Common myeloid progenitor, CD34-positive (primary cell): ENCODE measurements at regions not wholly inside any gene's neighbourhood (a gene's known extent, or its start where the extent isn't known, plus 50 kb on each side); places are given as distances from the start of the nearest gene placed in this dataset.

Experiments used
- CTCF ChIA-PET: fragments of 350-600 bp; sonication (Branson Sonifier 250); formaldehyde crosslinking; loops from one replicate; lab custom pipeline; 2021; ENCODE audit warnings: antibody characterized with exemption; lab: Charles Lee
- POLR2A ChIA-PET: fragments of 350-600 bp; sonication (Branson Sonifier 250); formaldehyde crosslinking; loops from one replicate; lab custom pipeline; 2021; ENCODE audit warnings: antibody characterized with exemption; lab: Charles Lee
- DNase-seq, 3 donors: peaks; one replicate each; pipeline versions ENCODE4 v3.0.0 to v3.0.0-alpha.2; 2013
- H3K27ac ChIP-seq, 2 experiments: 1 replicate in 1 of 2; 2 replicates in 1 of 2; pipeline ENCODE4 v1.7.0; 2013; ENCODE audit warnings: inconsistent platforms in 2 of 2, low read length in 2 of 2, mild to moderate bottlenecking in 2 of 2, low read depth in 1 of 2, moderate library complexity in 1 of 2; ENCODE audit not compliant: severe bottlenecking in 2 of 2, insufficient read depth in 1 of 2, poor library complexity in 1 of 2
- H3K27me3 ChIP-seq, 5 experiments: replicated peaks in 2 of 5; 1 replicate in 3 of 5; 2 replicates in 2 of 5; pipeline versions ENCODE4 v1.6.1 to v1.7.0; 2013; ENCODE audit warnings: low read length in 4 of 5, mild to moderate bottlenecking in 2 of 5, moderate library complexity in 2 of 5, inconsistent platforms in 1 of 5; ENCODE audit not compliant: insufficient read depth in 5 of 5, control insufficient read depth in 4 of 5
- H3K36me3 ChIP-seq, 4 experiments: 1 replicate in 2 of 4; 2 replicates in 2 of 4; pipeline versions ENCODE4 v1.6.1 to v1.7.0; 2013; ENCODE audit warnings: low read length in 3 of 4, control low read depth in 1 of 4, mild to moderate bottlenecking in 1 of 4; ENCODE audit not compliant: control insufficient read depth in 4 of 4, insufficient read depth in 4 of 4
- H3K4me1 ChIP-seq, 4 experiments: 1 replicate in 3 of 4; 2 replicates in 1 of 4; pipeline versions ENCODE4 v1.6.1 to v1.7.1; 2013; ENCODE audit warnings: low read length in 3 of 4, mild to moderate bottlenecking in 3 of 4, control low read depth in 1 of 4, inconsistent platforms in 1 of 4, moderate library complexity in 1 of 4; ENCODE audit not compliant: control insufficient read depth in 4 of 4, insufficient read depth in 4 of 4; ENCODE audit errors: control extremely low read depth in 1 of 4
- H3K4me3 ChIP-seq, 7 experiments: 1 replicate in 4 of 7; 2 replicates in 3 of 7; pipeline versions ENCODE4 v1.5.1 to v1.7.0; 2013; ENCODE audit warnings: mild to moderate bottlenecking in 7 of 7, low read length in 6 of 7, moderate library complexity in 6 of 7, inconsistent platforms in 2 of 7, low read depth in 2 of 7, control low read depth in 1 of 7; ENCODE audit not compliant: insufficient read depth in 4 of 7, control insufficient read depth in 1 of 7; ENCODE audit errors: extremely low read depth in 1 of 7
- H3K9me3 ChIP-seq, 5 experiments: 1 replicate in 4 of 5; 2 replicates in 1 of 5; pipeline versions ENCODE4 v1.6.1 to v1.7.1; 2013; ENCODE audit warnings: low read length in 4 of 5, mild to moderate bottlenecking in 2 of 5, inconsistent platforms in 1 of 5, low read depth in 1 of 5, moderate library complexity in 1 of 5; ENCODE audit not compliant: control insufficient read depth in 4 of 5, insufficient read depth in 2 of 5; ENCODE audit errors: control extremely low read depth in 1 of 5
- WGBS: methylation state at CpG from one replicate; pipeline ENCODE4 v1.1.5; 2013; ENCODE audit not compliant: insufficient coverage; 5-methylcytosine and 5-hydroxymethylcytosine counted together

- WGBS: 29% methylated on average over 1 of the region's 1 CpG
- Histone ChIP-seq H3K36me3 (no peaks in the 10 kb centered on the region), H3K9me3 (peaks cover 0 to 3% (median 0%) of the 10 kb centered on the region in 5 experiments), H3K4me3 (no peak overlapping the region), H3K27me3 (peaks cover 0 to 2% (median 0%) of the 10 kb centered on the region in 5 experiments), H3K27ac (no peak overlapping the region), H3K4me1 (no peaks in the 10 kb centered on the region)
- no peak for DNase-seq
- ChIA-PET CTCF (no interaction called here), POLR2A (no interaction called here)
These were observed 287.3 kb upstream of the ZNF507 start for GRCh38 chr19:32058131-32058530.

GRCh38 chr19:32061315-32061714, 284.1 kb upstream of the ZNF507 start:
- Histone ChIP-seq H3K27ac (no peak overlapping the region), H3K4me3 (no peak overlapping the region), H3K27me3 (peaks cover 0 to 5% (median 0%) of the 10 kb centered on the region in 5 experiments), H3K36me3 (no peaks in the 10 kb centered on the region), H3K4me1 (no peaks in the 10 kb centered on the region), H3K9me3 (peaks cover 0 to 3% (median 0%) of the 10 kb centered on the region in 5 experiments)
- no peak for DNase-seq
- POLR2A ChIA-PET: no interaction called here
- WGBS: no CpG with 5 or more reads among the region's 1 CpG
- CTCF ChIA-PET: no interaction called here

GRCh38 chr19:32063601-32064000, 281.8 kb upstream of the ZNF507 start:
- peaks cover 0 to 5% (median 0%) of the 10 kb centered on the region in 5 experiments for H3K27me3 ChIP-seq
- no peaks in the 10 kb centered on the region for H3K36me3 ChIP-seq
- ChIA-PET POLR2A (no interaction called here), CTCF (no interaction called here)
- no peaks in the 10 kb centered on the region for H3K4me1 ChIP-seq
- WGBS: 91% methylated on average over 10 of the region's 10 CpGs
- DNase-seq: no peak
- H3K9me3 ChIP-seq: peaks cover 0 to 3% (median 0%) of the 10 kb centered on the region in 5 experiments
- H3K27ac ChIP-seq: no peak overlapping the region
- H3K4me3 ChIP-seq: no peak overlapping the region

- ChIA-PET CTCF (no interaction called here), POLR2A (no interaction called here)
- 100% methylated on average over 2 of the region's 3 CpGs for WGBS
- H3K27ac ChIP-seq: no peak overlapping the region
- no peaks in the 10 kb centered on the region for H3K4me1 ChIP-seq
- H3K4me3 ChIP-seq: no peak overlapping the region
- H3K27me3 ChIP-seq: peaks cover 0 to 5% (median 0%) of the 10 kb centered on the region in 5 experiments
- no peaks in the 10 kb centered on the region for H3K36me3 ChIP-seq
- no peak for DNase-seq
- peaks cover 0 to 3% (median 0%) of the 10 kb centered on the region in 5 experiments for H3K9me3 ChIP-seq
These were observed 279.4 kb upstream of the ZNF507 start for GRCh38 chr19:32066056-32066455.

GRCh38 chr19:32067685-32068084, 277.7 kb upstream of the ZNF507 start:
- 78% methylated on average over 5 of the region's 5 CpGs for WGBS
- Histone ChIP-seq H3K4me3 (no peak overlapping the region), H3K9me3 (no peaks in the 10 kb centered on the region), H3K27ac (no peak overlapping the region), H3K36me3 (no peaks in the 10 kb centered on the region), H3K27me3 (peaks cover 0 to 5% (median 0%) of the 10 kb centered on the region in 5 experiments), H3K4me1 (no peaks in the 10 kb centered on the region)
- peak in 1 of 3 donors; percentile 0 for DNase-seq
- ChIA-PET CTCF (interaction anchor here (1.4 to 1.8 kb wide), 2 partner anchors 10 to 157 kb away, joined by 3 to 6 read pairs; no protein-coding TSS in a partner anchor), POLR2A (no interaction called here)

GRCh38 chr19:32068793-32069192, 276.6 kb upstream of the ZNF507 start:
- H3K27ac ChIP-seq: no peak overlapping the region
- ChIA-PET CTCF (interaction anchor here (1.4 kb wide), 1 partner anchor 9 kb away, joined by 3 read pairs; no protein-coding TSS in a partner anchor), POLR2A (no interaction called here)
- H3K9me3 ChIP-seq: no peaks in the 10 kb centered on the region
- H3K36me3 ChIP-seq: no peaks in the 10 kb centered on the region
- DNase-seq: no peak
- WGBS: 90% methylated on average over 2 of the region's 7 CpGs
- H3K4me1 ChIP-seq: no peaks in the 10 kb centered on the region
- peaks cover 0 to 2% (median 0%) of the 10 kb centered on the region in 5 experiments for H3K27me3 ChIP-seq
- no peak overlapping the region for H3K4me3 ChIP-seq

DNA sequence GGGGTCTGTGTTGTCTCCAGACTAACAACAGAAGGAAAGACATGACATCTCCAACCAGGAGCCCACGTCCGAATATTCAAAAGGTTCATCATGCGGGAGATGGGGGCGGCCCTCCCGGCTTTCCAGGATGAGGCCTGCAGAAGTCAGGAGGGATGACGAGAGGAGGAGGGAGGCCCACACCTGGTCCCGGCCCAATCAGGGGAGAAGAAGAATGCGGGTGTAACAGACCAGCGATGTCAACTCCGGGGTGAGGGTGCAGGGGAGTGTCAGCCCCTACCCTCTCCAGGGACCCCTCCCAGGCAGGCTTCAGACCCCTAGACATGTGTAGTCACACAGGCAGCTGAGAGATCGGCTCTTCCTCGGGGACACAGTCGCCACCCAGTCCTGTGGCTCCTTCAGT, 275.3 kb upstream of the ZNF507 start:
- H3K36me3 ChIP-seq: no peaks in the 10 kb centered on the region
- no peaks in the 10 kb centered on the region for H3K9me3 ChIP-seq
- peaks cover 0 to 2% (median 0%) of the 10 kb centered on the region in 5 experiments for H3K27me3 ChIP-seq
- no peak overlapping the region for H3K4me3 ChIP-seq
- DNase-seq: no peak
- CTCF ChIA-PET: interaction anchor here (1.5 kb wide), 1 partner anchor 9 kb away, joined by 3 read pairs; no protein-coding TSS in a partner anchor
- no peaks in the 10 kb centered on the region for H3K4me1 ChIP-seq
- 76% methylated on average over 13 of the region's 13 CpGs for WGBS
- no peak overlapping the region for H3K27ac ChIP-seq
- POLR2A ChIA-PET: no interaction called here
